Tibial nerve (tissue), 3 donors: ENCODE measurements at regions not wholly inside any gene's neighbourhood (a gene's known extent, or its start where the extent isn't known, plus 50 kb on each side); places are given as distances from the start of the nearest gene placed in this dataset.

Source experiments
- CTCF ChIP-seq, 5 experiments: fragments of 200-600 bp in 3 of 5; fragments of 450-650 bp in 2 of 5; sonication (generic) in 3 of 5; IDR thresholded peaks; one replicate each; pipeline ENCODE4 v1.5.1; 2016 to 2019; ENCODE audit warnings: antibody characterized with exemption in 5 of 5, mild to moderate bottlenecking in 3 of 5, moderate library complexity in 2 of 5
- POLR2A ChIP-seq, 2 donors: fragments of 450-650 bp; IDR thresholded peaks; one replicate each; pipeline ENCODE4 v1.6.1; 2017; ENCODE audit warnings: antibody characterized with exemption in 2 of 2, mild to moderate bottlenecking in 2 of 2, moderate library complexity in 2 of 2

GRCh38 chr6:27617700-27618689 is 145.1 kb upstream of the ZNF184 start:
- TF ChIP-seq POLR2A (IDR thresholded peaks at IDR 0.05) (no peak), CTCF (IDR thresholded peaks at IDR 0.05) (no peak)
